ENCODE measurements at regions not wholly inside any gene's neighbourhood (a gene's known extent, or its start where the extent isn't known, plus 50 kb on each side); places are given as distances from the start of the nearest gene placed in this dataset.

DNA sequence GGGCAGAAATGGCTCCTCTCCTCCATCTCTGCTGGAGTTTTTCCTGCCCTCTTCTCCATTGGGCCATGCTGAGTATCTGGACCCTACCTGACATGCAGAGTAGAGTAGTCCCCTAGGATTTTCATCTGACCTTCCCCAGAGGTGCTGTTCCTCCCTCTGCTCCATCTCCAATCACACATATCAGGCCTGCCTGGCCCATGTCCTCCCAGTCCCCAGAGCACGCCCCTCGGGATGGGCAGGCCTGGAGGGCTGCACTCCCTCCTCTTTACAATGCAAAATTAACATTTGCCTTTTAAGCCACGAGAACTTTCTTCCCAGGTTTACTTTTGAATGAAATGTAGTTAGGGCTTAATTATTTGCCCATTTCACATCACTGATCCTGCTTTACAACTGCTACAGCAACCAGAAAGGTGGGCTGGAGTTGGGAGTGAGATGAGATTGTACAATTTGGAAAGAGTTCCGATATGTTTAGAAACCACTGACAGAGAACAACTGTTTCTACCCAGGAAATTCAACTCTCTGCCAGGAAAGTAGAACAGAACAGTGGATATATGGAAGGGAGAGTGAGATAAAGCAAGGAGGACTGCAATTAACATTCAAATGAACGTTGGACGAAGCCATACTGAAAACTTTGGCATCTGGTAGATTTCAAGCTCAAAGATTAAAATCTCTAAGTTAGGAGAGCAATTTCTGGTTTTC is 184.0 kb upstream of the HABP2 start:
- no peak for DNase-seq (ENCODE audit: low spot score)

DNA sequence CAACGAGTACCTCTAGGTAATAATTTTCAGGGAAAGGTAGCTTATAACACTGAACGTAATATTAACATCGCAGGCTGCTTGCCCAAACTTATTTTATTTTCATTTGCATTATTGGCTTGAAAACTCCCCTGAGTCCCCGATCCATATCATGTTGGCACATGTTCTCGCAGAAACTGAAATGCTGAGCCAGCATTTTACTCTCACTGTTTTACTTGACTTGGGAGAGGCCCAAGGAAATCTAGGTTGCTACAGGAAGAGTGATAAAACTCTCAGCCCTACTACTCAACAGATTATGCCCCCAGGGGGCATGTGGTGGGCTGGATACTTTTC is 183.5 kb upstream of the HABP2 start:
- no peak for DNase-seq (ENCODE audit: low spot score)

- DNase-seq (ENCODE audit: low spot score): no peak
These were observed 176.4 kb upstream of the HABP2 start for GRCh38 chr10:113376428-113376827.

GRCh38 chr10:113379091-113379490 is 173.8 kb upstream of the HABP2 start:
- no peak for DNase-seq (ENCODE audit: low spot score)

DNA sequence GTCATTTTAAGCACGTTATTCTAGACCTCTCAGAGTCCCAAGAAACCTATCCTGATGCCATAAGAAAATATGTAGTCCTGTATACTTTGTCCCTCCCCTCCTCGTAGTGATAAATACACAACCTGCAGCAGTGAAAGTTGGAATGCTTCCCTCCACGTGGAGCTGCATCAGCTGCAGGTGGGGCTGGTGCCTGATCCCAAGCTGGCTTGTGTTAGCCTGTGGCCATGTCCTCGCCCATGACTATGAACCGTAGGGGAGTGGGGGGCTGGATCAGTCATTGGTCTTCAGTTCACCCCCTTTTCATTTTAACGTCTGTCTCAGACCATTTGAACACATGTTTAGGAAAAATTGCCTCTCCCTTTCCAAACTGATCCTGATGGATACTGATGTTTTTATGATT is 171.4 kb upstream of the HABP2 start:
- no peak for DNase-seq (ENCODE audit: low spot score)

DNA sequence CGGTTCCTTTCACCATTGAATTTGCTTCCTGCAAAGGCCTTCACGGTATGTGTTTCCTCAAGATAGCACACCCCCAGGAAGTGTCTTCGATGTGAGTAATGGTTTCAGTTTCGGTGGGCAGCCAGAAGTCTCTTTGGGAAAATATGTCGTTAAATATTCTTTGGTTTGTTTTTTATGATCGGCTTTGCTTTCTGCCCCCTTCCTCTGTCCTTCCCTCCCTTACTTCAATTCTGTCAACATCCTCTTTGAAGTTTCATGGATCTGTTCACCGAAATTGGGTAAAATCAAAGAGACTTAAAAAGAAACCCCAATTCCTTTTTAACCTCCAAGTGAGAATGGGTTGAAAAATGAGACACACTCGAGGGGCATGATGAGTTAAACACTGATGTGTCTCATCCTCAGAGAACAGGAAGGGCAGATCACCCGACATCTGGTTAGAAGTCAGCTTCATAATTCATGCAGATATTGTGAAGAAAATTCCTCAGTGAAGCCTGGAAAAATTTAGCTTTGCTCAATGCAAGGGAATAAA is 170.8 kb upstream of the HABP2 start:
- peak; percentile 42 for DNase-seq (ENCODE audit: low spot score)

DNA sequence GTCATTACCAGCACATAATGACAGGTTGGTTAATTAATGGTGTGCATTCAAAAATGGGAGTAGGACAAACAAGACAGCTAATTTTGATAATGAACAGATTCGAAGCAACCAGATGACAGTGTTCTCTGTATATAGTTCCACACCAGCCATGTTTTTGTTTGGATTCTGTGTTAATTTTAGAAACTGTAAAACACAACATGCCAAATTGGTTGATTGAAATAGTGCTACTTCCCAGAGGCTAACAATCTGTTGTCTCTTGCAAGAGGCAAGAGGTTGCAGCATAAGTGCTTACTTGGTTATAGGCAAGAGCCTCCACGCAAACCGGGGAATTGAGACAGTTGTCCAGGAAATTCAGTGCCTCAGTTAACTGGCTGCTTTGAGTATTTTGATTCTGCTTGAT is 170.2 kb upstream of the HABP2 start:
- DNase-seq (ENCODE audit: low spot score): no peak

DNA sequence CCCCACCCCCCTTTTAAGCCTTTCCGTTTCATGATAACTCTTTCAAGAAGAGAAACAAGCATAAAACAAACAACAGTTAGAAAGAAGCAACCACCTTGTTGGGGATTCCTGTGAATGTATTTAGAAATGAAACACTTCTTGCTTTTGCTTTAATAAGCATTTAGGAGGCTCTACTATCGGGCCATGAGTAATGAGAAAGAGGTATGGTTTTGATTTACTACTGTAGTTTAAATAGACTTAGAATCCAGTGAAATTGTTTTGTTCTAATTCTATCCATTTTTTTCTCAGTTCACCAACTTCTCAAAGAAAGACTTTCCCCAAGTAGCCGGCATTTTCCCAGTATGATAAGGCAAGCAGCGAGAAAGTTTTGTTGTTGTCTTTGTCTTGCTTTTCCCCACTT is 168.7 kb upstream of the HABP2 start:
- DNase-seq (ENCODE audit: low spot score): no peak

DNA sequence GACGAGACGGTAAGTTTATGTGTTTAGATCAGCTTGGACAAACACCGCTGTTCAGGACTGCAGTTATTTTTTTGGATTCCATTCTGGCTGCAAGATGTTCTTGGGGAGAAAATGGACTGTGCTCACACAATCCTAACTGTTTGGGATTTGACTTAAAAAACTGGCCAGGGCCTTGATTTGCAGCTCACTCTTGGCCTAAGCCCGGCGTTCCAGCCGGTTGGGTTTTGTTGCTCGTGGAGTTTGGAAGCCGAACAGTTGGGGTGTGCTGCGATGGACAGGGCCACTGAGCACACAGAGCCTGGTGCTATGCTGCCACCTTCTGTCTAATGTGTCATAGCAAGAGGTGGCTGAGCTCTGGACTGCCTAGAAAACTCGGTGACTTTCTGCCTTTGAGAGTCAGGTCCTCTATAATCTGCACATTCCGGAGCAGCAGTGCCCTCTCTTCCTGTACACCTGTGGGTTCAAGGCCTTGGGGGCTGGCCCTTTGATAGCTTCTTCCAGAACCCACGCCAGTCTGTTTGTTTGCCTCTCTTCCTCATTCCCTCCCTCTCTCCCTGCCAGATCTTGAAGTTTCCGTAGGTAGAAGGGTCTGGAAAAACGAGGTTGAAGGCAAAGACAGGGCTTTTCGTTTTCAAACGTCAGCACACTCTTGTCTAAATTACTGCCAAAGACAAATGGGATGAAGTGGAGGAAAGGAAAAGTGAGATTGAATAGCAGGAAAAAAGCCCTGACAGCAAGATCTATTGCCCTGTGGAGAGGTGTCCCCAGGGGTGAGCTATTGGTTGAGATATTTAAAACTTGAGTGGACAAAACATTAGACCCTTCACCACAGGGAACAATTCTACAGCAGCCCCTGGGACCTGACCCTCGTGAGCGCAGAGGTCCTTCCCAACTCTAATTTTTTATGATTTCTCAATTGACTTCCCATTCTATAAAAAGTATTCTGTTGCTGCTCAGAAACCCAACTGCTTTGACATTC is 167.5 kb upstream of the HABP2 start:
- DNase-seq (ENCODE audit: low spot score): peak; percentile 86

- DNase-seq (ENCODE audit: low spot score): peak; percentile 41
These were observed 166.8 kb upstream of the HABP2 start for GRCh38 chr10:113386005-113386404.

DNA sequence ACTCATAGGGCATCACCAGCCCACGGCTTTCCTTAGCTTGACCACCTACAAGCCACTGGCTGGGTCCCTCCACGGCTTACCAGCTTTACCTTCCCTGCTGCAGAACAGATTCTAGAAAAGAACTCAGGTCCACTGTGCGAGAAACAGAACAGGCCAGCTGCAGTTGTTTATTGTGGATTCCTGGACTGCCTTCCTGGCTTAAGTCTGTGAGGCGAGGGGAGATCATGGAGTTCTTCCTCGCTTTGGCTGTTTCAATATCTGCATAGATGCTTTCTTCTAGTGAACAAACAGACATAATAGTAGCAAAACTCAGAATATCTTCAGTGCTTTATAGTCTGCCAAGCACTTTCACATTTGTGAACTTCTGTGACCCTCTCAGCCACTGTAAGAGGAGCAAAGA is 162.9 kb upstream of the HABP2 start:
- no peak for DNase-seq (ENCODE audit: low spot score)

GRCh38 chr10:113390896-113391295 is 162.0 kb upstream of the HABP2 start:
- no peak for DNase-seq (ENCODE audit: low spot score)

DNA sequence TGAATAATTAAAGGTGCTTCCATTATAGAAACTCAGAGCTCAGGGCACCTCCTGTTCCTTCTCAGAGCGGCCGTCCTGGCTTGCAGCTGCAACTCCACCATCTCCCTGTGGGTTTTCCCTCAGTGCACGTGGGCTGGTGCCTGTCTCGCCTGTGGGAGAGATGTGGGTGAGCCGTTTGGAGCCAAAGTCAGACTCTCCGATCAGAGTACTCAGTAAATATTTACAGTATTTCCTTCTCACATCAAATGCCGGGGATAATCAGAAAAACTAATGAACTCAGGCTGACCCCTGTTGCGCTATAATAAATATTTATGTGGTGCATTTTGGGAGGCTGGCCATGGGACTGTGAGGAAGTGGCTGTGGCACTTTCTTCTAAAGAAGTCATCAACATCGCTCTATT is 155.8 kb upstream of the HABP2 start:
- peak; percentile 15 for DNase-seq (ENCODE audit: low spot score)

DNA sequence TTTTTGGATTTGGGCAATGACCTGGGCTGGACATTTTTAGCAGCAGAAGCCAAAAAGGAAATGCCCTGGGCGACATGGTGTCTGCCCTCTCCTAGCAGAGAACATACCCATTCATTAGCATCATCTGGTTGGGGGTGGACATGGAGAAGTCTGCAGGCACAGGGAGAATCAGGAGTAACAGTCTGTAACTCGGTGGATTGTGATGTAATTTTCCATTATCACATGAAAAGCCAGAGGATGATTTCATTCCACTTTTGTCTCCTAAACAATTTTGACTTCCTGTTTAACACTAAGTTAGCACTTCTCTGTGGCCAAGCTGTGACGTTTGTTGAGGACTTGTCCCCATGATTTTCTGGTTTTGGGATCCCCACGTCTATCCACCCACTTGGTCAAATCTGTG is 153.8 kb upstream of the HABP2 start:
- no peak for DNase-seq (ENCODE audit: low spot score)

GRCh38 chr10:113402602-113403001 is 150.3 kb upstream of the HABP2 start:
- DNase-seq (ENCODE audit: low spot score): no peak

DNA sequence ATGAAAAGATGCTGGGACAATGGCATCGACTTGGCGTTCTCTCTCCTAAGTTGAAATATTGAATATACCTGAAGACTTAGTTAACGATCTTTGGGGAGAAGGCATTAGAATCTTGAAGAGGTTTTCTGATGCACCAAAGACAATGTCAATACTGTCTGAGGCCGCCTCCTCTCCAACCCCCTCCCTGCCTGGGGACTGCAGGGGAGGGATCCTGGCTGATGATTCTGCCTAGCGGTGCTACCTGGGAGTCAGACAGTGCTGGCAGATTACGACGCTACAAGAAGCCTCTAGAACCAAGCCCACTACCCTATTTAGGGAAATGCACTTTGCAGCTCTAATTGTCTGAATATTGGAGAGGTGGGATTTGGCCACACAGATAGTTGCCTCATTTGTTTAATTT is 145.6 kb upstream of the HABP2 start:
- DNase-seq (ENCODE audit: low spot score): no peak

GRCh38 chr10:113409175-113409574 is 143.7 kb upstream of the HABP2 start:
- no peak for DNase-seq (ENCODE audit: low spot score)

- no peak for DNase-seq (ENCODE audit: low spot score)
These were observed 142.2 kb upstream of the HABP2 start for GRCh38 chr10:113410618-113411017.

GRCh38 chr10:113411456-113411855 is 141.4 kb upstream of the HABP2 start:
- no peak for DNase-seq (ENCODE audit: low spot score)

DNA sequence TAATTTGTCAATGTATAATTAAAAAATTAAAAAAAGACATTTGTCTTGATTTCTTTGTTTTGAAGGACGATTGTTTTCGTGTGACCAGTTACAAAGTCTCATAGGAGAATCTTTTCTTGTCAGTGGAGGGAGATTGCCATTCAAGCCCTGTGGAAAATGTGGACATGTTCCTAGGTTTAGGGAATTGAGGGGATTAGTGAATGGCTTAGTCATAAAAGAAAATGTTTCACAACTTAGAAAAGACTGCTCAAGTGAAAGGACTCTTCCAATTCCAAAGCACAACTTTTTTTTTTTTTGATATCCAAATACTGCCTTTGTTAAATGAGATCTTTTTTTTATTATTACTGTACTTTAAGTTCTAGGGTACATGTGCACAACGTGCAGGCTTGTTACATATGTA is 140.7 kb upstream of the HABP2 start:
- no peak for DNase-seq (ENCODE audit: low spot score)

DNA sequence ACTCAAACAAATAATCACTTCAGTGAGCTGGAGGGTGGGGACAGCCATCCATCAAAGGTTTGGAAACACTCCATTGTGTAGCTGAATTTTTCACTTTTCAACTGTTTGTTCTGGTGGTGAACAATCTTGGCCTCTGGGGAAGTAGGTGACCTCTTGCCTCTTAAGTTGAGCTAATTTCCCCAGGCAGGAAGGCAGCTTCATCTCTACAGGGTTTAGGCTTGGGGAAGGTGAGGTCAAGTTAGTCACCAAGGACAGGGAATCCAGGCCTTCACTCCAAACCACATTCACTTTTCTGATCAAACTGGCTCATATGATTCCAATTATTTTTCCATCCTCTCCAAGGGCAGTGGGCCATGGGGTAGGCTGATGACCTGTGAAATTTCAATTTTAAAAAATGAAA is 138.3 kb upstream of the HABP2 start:
- no peak for DNase-seq (ENCODE audit: low spot score)

- DNase-seq (ENCODE audit: low spot score): no peak
These were observed 137.6 kb upstream of the HABP2 start for GRCh38 chr10:113415246-113415645.

DNA sequence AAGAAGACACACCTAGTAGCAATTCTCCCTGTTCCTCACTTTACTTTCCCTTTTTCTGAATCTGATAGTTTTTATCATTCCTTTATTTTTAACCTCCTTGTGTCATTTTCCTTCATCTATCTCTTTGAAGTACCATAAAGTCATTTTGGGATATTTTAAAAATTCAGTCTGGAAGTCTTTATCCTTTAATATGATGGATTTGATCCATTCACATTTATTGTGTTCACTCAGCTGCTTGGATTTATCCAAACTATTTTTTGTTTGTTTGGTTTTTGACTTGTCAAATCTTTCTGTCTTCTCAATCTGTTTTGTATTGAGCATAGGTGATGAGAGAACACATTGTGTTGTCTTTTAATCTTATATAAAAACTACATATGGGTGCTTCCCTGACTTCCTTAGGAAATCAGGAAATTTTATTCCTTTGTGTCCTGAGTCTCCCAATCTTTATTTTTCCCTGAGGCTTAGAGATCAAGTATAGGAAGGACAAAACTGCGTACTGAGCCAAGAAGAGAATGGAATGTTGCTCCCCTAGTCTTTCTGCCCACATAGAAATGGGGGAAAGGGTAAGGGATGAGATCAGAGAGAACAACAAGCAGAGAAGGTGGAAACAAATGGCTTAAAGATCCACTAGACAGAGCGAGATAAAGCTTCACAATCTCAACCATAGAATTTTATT is 132.7 kb upstream of the HABP2 start:
- no peak for DNase-seq (ENCODE audit: low spot score)
